Endothelial cell (in vitro differentiated cells): ENCODE measurements at regions not wholly inside any gene's neighbourhood (a gene's known extent, or its start where the extent isn't known, plus 50 kb on each side); places are given as distances from the start of the nearest gene placed in this dataset.

Source experiments
- DNase-seq: peaks from one replicate; pipeline ENCODE4 v3.0.0; 2021; ENCODE audit warnings: low spot score
- H3K27ac Mint-ChIP-seq: one replicate; pipeline ENCODE4 v1.8.0; 2021; ENCODE audit warnings: mixed read lengths, inconsistent platforms; ENCODE audit not compliant: unreplicated experiment
- H3K27me3 Mint-ChIP-seq: one replicate; pipeline ENCODE4 v1.8.0; 2021; ENCODE audit warnings: mild to moderate bottlenecking, moderate library complexity, mixed read lengths, inconsistent platforms; ENCODE audit not compliant: unreplicated experiment
- H3K36me3 Mint-ChIP-seq: one replicate; pipeline ENCODE4 v1.8.0; 2021; ENCODE audit warnings: mild to moderate bottlenecking, low read depth, mixed read lengths, inconsistent platforms; ENCODE audit not compliant: unreplicated experiment
- H3K4me1 Mint-ChIP-seq: one replicate; pipeline ENCODE4 v1.8.0; 2021; ENCODE audit warnings: mild to moderate bottlenecking, mixed read lengths, inconsistent platforms; ENCODE audit not compliant: unreplicated experiment
- H3K4me3 Mint-ChIP-seq: one replicate; pipeline ENCODE4 v1.8.0; 2021; ENCODE audit warnings: mild to moderate bottlenecking, mixed read lengths, inconsistent platforms; ENCODE audit not compliant: unreplicated experiment
- H3K9me3 Mint-ChIP-seq: one replicate; pipeline ENCODE4 v1.8.0; 2021; ENCODE audit warnings: mixed read lengths, inconsistent platforms; ENCODE audit not compliant: unreplicated experiment
- CTCF ChIP-seq: fragments of 200-600 bp; sonication (generic); IDR thresholded peaks from one replicate; pipeline ENCODE4 v1.5.0; 2021; ENCODE audit warnings: antibody characterized with exemption; ENCODE audit not compliant: unreplicated experiment

GRCh38 chr14:43161477-43161876 is 1345.6 kb downstream of the FSCB start:
- Mint-ChIP-seq H3K4me1 (no peaks in the 10 kb centered on the region), H3K4me3 (no peak overlapping the region), H3K27ac (no peak overlapping the region), H3K27me3 (no peaks in the 10 kb centered on the region), H3K9me3 (no peaks in the 10 kb centered on the region), H3K36me3 (no peaks in the 10 kb centered on the region)
- TF ChIP-seq CTCF = no peak
- no peak for DNase-seq

- TF ChIP-seq CTCF = no peak
- Mint-ChIP-seq H3K27me3 (no peaks in the 10 kb centered on the region), H3K4me3 (no peak overlapping the region), H3K4me1 (no peaks in the 10 kb centered on the region), H3K9me3 (no peaks in the 10 kb centered on the region), H3K27ac (no peak overlapping the region), H3K36me3 (no peaks in the 10 kb centered on the region)
- no peak for DNase-seq
Measured at GRCh38 chr14:43157661-43158060, 1349.4 kb downstream of the FSCB start.

GRCh38 chr14:43155924-43156323 is 1351.2 kb downstream of the FSCB start:
- Mint-ChIP-seq H3K4me3 (no peak overlapping the region), H3K27me3 (no peaks in the 10 kb centered on the region), H3K9me3 (no peaks in the 10 kb centered on the region), H3K36me3 (no peaks in the 10 kb centered on the region), H3K27ac (no peak overlapping the region), H3K4me1 (no peaks in the 10 kb centered on the region)
- DNase-seq = no peak
- no peak for TF ChIP-seq CTCF

GRCh38 chr14:43155258-43155657 is 1351.8 kb downstream of the FSCB start:
- no peak for DNase-seq
- Mint-ChIP-seq H3K4me1 (no peaks in the 10 kb centered on the region), H3K4me3 (no peak overlapping the region), H3K36me3 (no peaks in the 10 kb centered on the region), H3K27ac (no peak overlapping the region), H3K27me3 (no peaks in the 10 kb centered on the region), H3K9me3 (no peaks in the 10 kb centered on the region)
- no peak for TF ChIP-seq CTCF

GRCh38 chr14:43147485-43147884 is 1359.6 kb downstream of the FSCB start:
- Mint-ChIP-seq H3K4me1 (no peaks in the 10 kb centered on the region), H3K4me3 (no peak overlapping the region), H3K36me3 (no peaks in the 10 kb centered on the region), H3K9me3 (no peaks in the 10 kb centered on the region), H3K27ac (no peak overlapping the region), H3K27me3 (no peaks in the 10 kb centered on the region)
- TF ChIP-seq CTCF = no peak
- no peak for DNase-seq
